ENCODE measurements at regions not wholly inside any gene's neighbourhood (a gene's known extent, or its start where the extent isn't known, plus 50 kb on each side); places are given as distances from the start of the nearest gene placed in this dataset.

- no peak for DNase-seq (ENCODE audit: low spot score)
Measured at GRCh38 chr5:3825531-3826451, 230.2 kb downstream of the IRX1 start.

DNA sequence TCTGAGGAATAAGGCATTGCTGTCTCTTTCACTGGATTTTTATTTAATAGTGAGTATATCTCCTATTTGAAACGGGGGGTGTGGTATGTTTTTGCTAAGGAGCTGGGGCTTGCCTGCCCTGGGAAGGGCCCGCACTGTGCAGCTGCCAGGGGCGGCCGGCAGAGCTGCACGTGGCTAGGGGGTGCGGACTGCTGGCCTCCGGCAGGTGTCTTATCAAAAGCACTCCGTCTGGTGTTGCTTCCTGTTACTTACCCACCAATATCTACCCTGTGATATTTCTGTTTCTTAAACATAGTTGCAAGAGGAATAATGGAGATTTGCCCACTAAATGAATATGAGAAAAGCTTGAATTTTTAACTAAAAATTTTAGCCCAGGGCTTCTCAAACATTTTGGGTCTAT is 232.0 kb downstream of the IRX1 start:
- DNase-seq (ENCODE audit: low spot score) = no peak

DNA sequence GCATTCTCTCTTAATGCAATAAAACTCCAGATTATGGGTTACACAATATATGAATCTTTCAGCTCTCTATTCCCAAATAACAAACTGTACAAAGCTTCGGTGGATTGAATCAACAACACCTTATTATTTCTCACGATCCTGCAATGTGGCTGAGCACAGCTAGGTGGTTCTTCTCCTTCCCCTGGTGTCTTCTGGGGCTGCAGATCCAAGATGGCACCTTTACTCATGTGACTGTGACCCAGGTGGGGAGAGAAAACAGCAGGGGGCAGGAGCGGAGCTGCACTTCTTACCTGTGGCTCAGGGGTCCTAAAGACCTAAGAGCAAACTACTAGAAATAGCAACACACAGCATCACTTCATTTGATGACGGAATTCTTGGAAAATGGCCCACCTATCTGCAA is 233.1 kb downstream of the IRX1 start:
- no peak for DNase-seq (ENCODE audit: low spot score)

DNA sequence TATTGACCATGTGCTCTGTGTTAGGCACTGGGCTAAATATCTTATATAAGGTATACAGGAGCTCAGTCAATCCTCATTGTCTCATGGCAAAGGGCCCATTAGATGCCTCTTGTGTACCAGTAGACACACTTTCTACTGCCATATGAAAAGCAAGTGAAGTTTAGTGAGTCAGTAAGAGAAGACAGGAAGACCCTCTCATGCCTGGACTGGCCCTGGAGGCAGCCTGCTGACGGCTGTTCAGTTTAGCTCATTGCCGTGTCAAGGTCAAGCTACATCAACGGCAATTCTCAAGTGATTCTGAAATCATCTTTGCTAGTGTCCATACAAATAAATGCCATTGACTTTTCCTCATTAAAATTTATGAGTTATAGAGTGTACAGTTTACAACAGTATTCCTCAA is 237.9 kb downstream of the IRX1 start:
- DNase-seq (ENCODE audit: low spot score) = no peak

DNA sequence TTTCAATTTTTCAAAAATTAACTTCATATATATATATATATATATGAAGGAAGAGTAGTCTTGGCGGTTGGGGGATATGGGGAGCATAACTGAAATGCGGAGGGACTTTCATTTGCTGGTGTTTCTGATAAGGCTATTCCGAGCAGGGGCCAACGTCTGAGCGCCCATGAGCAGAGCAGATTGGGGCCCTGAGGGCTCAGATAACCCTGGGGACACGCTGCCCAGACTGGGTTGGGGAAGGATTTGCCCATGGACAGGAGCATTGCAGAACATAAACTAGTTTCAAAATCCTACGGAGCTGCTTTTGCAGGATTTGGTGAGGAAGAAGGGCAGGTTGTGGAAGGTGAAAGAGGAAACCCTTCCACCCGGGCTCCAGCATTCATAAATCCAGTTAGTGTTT is 240.2 kb downstream of the IRX1 start:
- no peak for DNase-seq (ENCODE audit: low spot score)

DNA sequence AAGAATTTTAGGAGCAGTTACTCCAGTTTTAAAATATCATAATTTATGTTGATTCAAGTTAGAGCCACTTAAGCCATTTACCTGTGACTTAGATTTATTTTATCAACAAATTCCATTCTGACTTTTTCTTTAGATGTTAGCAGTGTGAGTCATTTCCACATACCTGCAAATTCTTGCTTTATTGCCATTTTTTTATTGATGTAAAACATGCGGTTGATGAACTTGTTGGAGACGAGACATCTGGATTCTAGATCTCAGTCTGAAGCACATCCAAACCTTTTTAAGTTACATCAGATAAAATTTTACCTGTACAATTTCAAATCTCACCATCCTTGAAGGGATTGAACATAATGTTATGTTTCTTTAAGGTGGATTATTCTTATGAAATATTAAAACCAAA is 240.9 kb downstream of the IRX1 start:
- DNase-seq (ENCODE audit: low spot score) = no peak

DNA sequence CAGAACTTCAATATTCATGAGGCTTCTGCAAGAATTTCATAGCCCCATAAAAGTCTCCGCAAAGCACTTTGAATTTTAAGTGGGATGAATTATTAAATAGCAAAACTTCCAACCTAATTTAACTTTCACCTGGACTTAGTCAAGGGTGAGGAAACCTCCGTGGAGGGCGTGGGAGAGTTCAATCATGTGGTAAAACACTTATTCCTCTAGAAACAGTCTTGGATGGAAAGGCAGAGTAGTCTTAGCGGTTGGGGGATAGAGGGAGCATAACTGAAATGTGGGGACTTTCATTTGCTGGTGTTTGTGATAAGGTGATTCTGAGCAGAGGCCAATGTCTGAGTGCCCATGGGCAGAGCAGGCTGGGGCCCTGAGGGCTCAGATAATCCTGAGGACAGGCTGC is 241.9 kb downstream of the IRX1 start:
- DNase-seq (ENCODE audit: low spot score) = no peak

DNA sequence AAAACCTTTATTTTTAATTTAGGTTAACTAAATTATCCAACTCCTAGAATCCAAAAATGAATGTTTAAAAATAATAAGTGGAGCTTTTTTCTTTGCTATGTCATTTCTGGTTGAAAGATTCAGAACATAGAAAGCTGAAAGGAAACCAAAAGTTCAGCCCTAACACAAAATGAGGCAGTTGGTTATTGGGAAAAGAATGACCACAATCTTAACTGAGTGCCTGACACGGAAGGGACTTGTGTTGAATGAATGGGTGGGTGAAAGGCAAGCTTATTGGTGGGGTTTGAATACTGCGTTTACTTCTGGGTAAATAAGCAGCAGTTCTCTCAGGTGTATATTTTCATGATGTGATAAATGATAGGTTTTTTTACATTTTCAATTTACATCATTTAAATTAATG is 243.5 kb downstream of the IRX1 start:
- DNase-seq (ENCODE audit: low spot score) = no peak

- no peak for DNase-seq (ENCODE audit: low spot score)
Measured at GRCh38 chr5:3842591-3842990, 247.0 kb downstream of the IRX1 start.

DNA sequence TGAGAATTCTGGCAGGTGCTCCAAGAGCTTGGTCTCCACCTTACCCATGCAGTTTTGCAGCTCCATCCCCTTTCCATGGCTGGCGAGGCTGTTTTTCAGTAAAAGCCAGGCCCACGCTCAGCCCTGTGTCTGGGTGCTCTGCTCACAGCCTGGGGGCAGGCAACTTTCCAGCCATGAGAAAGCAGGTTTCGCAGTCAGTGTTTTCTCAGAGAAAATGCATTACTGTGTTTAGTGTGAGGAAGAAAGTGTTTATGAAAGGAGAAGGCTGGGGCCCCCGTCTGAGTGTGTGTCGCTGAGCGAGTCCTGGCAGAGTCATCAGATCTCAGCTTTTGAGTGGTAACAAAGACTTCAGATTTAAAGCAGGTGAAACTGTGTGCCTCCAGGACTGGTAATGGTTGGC is 248.1 kb downstream of the IRX1 start:
- no peak for DNase-seq (ENCODE audit: low spot score)

DNA sequence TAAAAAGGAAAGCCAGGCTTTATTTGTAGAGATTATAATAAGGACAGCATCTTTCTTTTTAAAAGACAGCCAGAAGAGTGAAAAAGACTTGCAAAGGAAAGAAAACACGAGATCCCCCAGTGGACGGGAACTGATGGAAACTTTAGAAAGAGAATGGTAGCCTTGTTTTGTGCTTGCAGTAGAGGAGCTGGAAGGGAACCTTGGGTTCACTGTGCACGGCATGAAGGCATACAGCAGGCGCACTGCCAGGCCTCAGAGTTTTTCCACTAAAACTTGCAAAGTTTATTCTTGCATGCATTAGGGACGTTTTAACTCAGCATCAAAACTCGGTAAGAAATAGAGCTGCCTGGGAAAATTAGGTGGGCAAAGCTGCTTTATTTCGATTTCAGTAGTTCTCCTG is 248.6 kb downstream of the IRX1 start:
- no peak for DNase-seq (ENCODE audit: low spot score)

DNA sequence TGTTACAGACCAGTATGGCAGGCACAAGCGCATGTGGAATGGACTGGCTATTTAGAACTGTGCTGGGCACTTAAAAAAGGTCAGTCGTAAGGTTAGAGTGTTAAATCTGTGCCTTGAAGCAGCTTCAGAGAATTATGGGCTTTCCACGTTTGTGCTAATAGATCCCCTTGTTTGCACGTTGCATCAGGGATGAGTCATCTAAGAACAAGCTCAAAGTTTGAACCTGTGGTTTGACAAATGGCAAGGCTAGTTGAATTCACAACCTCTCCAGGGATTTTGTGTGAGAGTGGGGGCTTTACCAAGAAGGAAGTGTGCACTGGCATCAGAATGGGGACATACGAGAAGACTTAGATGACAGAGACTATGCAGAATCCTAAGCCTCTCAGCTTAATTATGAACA is 249.6 kb downstream of the IRX1 start:
- no peak for DNase-seq (ENCODE audit: low spot score)

DNA sequence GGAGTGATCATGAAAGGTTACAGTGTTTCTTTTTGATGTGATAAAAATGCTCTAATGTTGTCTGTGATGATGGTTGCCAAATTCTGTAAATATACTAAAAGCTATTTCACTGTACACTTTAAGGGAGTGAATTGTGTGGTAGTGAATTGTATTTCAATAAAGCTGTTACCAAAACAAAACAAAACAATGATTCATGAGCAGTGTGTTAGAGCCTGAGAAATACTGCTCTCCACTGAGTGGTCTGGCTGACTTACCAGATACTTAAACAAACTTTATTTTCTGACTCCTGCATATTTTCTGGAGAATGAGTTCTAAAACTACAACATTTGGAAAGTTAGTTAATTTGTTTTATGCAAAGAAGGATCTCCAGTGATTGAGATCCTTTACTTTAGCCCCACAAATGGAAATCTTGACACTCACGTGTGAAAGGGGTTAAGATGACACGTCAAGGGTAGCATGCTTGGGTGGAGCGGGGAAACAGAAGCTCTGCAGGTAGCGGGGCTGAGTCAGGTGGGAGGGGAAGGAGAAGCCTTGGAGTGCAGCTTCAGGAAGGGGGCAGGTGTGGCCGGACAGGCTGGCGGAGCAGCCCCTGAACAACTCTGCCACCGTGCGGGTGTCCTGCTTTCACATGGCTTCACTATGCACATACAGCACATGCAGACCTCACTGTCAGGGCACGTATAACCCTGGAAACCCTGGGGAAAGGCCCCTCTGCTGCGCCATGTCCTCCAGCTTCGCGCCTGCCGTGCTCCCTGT is 256.7 kb downstream of the IRX1 start:
- DNase-seq (ENCODE audit: low spot score) = no peak

GRCh38 chr5:3853362-3853761 is 257.7 kb downstream of the IRX1 start:
- DNase-seq (ENCODE audit: low spot score) = no peak

GRCh38 chr5:3854188-3854821 is 258.7 kb downstream of the IRX1 start:
- DNase-seq (ENCODE audit: low spot score) = no peak

DNA sequence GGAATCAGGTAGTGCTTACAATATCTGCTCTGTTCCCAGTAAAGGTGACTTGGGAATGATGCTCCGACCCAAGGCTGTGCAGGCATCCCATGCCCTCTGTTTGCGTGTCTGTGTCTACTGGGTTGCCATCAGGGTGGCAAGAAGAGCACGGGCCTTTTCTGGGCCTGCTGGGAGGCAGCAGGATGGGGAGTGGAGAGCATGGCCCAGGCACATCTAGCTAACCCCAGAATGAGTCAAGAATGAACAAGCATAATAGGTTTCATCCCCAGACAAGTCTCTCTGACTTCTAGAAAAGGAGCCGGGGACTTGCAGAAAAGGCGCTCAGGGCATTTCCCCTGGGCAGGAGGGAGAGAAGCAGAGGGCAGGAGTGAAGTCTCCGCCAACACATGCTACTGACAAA is 260.4 kb downstream of the IRX1 start:
- DNase-seq (ENCODE audit: low spot score) = no peak

DNA sequence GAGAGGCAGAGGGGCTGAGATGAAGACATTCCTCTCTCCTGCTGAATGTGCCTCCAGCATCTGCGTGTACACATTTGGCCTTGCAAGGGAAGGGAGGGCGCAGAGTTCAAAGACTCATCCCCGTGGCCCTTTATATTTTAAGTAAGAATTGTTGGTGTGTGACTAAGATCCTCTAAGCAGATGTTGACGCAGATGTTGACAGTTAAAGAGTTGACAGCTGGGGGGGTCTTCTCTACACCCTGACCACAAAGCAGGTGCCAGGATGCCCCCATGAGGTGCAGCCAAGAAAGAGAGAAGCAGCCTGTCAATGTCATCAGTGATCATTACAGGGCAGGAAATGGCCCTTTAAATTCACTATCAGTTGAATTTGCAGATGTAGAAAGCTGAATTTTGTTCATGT is 262.9 kb downstream of the IRX1 start:
- no peak for DNase-seq (ENCODE audit: low spot score)

DNA sequence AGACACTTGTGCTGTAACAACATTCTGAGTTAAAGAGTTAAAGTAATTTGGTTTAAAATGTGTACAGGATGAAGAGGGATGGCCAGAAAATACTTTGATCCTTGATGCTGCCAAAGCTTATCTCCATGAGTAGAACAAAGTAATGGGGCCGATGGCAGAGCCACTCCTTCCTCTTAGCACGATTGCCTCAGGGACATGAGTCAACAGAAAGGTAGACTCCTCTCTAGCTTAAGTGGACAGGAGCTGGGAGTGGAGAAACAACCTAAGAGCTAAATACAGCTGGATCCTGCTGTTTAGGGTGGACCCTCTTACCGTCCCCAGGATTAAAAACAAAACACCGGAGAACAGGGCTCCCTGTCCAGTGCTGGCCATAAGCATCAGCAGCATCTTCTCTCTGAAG is 267.3 kb downstream of the IRX1 start:
- no peak for DNase-seq (ENCODE audit: low spot score)

- no peak for DNase-seq (ENCODE audit: low spot score)
Measured at GRCh38 chr5:3875144-3875543, 279.5 kb downstream of the IRX1 start.

DNA sequence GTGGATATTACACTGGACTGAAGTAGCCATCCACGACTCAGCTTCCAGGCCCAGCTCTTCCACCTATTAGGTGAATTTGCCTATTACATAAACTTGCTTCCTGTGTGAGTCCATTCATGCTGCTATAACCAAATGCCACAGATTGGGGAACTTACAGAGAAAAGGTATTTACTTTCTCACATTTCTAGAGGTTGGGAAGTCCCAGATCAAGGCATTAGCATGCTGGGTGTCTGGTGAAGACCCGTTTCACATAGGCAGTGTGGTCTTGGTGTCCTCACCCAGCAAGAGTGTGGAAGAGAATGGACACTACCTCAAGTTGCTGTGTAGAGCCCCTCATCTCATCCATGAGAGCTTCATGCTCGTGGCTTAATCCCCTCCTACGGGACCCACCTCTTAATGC is 282.6 kb downstream of the IRX1 start:
- DNase-seq (ENCODE audit: low spot score) = no peak

GRCh38 chr5:3883040-3883439 is 287.4 kb downstream of the IRX1 start:
- DNase-seq (ENCODE audit: low spot score) = no peak

GRCh38 chr5:3886524-3887451 is 291.2 kb downstream of the IRX1 start:
- no peak for DNase-seq (ENCODE audit: low spot score)
